ENCODE measurements at regions not wholly inside any gene's neighbourhood (a gene's known extent, or its start where the extent isn't known, plus 50 kb on each side); places are given as distances from the start of the nearest gene placed in this dataset.

- DNase-seq = no peak
Measured at GRCh38 chr10:28812384-28813372, 135.4 kb downstream of the BAMBI start.

DNA sequence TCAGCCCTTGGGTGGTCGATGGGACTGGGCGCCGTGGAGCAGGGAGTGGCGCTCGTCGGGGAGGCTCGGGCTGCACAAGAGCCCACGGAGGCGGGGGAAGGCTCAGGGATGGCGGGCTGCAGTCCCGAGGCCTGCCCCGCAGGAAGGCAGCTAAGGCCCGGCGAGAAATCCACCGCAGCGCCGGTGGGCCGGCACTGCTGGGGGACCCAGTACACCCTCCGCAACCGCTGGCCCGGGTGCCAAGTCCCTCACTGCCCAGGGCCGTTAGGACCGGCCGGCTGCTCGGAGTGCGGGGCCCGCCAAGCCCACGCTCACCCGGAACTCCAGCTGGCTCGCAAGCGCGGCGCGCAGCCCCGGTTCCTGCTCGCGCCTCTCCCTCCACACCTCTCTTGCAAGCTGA, 138.4 kb downstream of the BAMBI start:
- DNase-seq = no peak

DNA sequence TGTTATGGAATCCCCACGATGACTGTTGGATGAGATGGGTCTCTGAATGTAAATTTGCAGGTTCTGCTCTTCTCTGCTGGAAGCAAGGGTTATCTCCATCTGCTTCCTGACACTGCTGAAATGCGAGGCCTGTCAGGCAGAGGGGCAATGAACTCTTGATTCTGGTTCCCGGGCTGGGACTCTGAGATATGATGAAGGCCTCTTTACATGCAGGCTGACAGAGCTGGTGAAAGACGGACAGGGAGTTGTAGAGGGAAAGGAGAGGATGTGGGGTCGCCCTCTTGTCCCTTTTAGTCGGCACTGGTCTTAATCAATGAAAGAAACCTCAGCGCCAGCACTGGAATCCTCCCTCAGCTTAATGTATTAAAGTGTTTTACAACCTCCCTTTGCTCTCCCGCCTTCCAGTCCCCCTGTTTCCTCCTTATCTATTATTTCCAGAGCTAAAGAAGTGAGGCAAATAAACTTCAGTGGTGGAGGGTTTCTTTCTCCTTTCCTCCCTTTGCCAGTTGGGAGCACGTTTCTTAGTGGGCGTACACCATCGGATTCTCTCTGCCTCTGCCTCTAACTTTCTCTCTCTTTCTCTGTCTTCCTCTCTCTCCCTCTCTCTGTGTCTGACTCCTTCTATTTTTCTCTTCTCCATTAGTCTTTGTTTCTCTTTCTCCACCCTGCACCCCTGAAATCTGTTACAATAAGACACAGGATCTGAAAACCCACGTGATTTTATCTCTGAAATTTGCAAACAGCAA, 145.6 kb downstream of the BAMBI start:
- no peak for DNase-seq

DNA sequence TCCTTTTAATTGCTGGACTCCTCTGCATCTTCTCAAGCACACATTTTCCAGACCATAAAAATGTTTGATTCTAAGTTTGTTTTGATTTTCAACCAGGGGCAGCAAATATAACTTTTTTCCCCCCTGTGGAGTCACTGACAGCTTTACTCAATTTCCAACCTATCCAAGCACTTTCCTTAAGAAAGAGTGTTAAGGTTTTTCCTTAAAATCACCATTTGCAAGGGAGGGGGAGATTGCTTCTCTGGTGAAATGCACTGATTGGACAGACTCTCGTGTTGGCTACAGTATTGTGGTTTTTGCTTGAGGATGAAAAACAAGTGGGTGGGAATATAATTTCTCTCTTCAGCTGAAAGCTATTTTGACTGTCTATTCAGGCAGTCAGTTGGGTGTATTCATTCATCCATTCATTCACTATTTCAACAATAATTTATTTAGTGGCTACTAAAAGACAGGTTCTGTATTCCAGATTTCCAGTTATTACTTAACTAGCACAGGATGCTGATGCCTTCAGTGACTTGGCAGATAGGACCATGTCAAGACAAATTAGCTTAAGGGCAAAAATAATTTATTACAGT, 146.3 kb downstream of the BAMBI start:
- DNase-seq = no peak

DNA sequence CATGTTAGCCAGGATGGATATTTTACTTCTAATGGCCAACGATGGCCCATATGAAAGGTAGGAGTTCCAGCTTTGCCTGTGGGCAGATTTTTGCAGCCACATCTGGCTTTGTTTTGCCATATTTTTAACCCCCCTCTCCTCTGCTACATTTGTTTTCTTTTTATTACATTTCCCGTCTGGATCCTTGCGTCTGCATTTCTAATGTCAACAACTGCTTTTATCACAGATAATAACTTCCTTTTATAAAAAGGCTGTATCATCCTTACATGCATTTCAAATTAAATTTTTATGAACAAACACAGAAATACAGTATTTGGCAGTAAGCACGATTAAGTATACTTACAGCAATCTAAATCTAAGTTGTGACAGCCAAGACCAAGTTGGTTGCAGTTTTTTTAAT, 156.0 kb downstream of the BAMBI start:
- no peak for DNase-seq

DNA sequence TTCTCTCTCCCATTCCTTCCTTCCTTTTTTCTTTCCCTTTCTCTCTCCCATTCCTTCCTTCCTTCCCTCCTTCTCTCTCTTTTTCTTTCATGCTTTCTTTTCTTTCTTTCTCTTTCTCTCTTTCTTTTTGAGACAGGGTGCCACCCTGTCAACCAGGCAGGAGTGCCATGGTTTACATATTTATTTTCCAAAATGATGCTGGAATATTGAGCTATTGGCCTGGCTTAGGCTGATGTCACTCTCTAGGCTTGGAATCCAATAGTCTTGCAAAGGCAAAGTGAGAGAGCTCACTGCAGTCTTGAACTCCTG, 159.1 kb downstream of the BAMBI start:
- DNase-seq = no peak

DNA sequence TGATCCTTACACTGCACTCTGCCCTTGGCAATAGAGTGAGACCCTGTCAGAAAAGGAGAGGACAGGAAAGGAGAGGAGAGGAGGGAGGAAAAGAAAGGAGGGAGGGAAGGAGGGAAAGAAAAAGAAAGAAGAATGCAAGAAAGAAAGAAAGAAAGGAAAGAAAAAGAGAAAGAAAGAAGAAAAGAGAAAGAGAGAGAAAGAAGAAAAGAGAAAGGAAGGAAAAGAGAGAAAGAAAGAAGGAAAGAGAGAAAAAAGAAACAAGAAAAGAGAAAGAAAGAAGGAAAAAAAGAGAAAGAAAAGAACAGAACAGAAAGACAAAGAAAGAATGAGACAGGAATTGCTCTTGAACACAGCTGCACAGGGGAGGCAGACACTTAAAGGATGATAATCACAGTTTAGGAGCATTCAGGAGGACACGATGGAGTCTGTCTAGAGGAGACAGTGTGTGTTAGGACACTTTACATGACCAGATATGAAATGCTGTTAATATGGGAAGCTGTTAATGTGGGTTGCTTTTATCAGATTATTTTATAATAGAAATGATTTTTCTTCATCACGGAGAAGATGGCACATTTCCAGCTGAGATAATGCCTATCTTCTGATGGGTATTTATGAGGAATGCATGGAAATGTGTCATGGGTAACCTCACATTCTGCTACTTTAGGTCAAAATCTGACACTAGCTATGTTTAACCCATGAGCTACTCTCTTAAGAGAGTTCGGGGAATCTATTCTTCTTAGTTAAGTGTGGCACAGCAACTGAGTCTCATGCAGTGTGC, 160.5 kb downstream of the BAMBI start:
- DNase-seq = no peak

- no peak for DNase-seq
Measured at GRCh38 chr10:28838908-28839307, 161.6 kb downstream of the BAMBI start.

- DNase-seq = no peak
Measured at GRCh38 chr10:28839600-28840007, 162.3 kb downstream of the BAMBI start.

GRCh38 chr10:28840202-28840601, 162.9 kb downstream of the BAMBI start:
- DNase-seq = no peak

- no peak for DNase-seq
Measured at GRCh38 chr10:28840971-28841370, 163.7 kb downstream of the BAMBI start.

DNA sequence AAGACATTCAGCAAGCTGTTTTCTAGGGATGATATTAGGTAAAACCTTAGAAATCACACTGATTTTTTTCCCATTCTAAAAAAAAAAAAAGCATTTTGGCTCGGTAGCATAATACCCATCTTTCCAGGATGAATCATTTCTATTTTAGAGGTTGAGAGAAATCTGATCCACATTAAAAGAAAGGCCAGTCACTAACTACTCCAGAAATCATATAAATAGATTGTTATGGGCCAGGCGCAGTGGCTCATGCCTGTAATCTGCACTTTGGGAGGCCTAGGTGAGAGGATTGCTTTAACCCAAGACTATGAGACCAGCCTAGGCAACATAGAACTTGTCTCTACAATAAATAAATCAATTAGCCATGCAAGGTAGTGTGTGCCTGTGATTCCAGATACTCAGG, 164.3 kb downstream of the BAMBI start:
- DNase-seq = no peak

DNA sequence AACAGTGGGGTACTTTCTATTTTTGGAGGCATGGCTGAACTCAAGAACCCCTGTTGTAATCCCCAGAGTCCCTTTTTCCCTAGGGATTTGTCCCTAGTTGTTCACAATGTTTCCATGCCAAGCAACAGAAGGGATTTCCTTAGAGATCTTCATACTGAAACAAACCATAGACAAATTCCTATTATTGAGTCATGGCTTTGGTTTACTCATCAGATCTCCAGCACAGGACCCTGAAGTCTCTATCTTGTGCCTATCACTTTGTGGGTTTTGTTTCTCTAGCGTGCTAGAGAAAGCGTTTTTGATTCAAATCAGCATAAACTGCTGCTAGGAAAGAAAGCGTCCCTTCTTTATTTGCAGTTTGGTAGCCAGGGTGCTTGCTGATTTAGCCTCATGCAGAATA, 165.0 kb downstream of the BAMBI start:
- DNase-seq = no peak

DNA sequence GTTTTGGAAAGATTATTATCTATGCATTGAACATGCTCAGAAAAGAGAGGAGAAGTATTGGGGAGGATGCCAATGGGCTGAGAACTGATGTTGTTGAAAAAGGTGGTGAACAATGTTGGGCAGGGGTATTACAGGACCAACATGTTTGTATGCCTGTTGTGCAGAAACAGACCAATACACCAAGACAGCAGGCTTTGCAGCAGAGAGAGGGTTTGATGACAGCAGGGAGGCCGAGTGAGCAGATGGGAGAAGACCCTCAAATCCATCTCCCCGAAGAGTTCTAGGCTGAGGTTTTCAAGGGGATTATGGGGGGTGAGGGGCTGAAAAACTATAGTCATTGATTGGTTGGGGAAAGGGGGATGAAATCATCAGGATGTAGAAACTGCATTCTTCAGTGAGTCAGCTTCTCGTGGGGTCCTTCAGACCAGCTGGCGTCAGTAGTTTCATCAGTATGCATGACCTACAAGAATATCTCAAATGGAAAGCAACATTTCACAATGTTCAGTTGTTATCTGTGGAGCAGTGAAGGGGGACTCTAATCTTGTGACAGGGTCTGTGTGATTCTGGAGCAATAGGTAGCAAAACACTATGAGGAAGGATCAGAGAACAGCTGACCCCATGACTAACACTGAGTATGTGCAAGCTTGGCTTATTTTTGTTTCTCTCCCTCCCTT, 167.8 kb downstream of the BAMBI start:
- no peak for DNase-seq

- DNase-seq = no peak
Measured at GRCh38 chr10:28849309-28849708, 172.0 kb downstream of the BAMBI start.

DNA sequence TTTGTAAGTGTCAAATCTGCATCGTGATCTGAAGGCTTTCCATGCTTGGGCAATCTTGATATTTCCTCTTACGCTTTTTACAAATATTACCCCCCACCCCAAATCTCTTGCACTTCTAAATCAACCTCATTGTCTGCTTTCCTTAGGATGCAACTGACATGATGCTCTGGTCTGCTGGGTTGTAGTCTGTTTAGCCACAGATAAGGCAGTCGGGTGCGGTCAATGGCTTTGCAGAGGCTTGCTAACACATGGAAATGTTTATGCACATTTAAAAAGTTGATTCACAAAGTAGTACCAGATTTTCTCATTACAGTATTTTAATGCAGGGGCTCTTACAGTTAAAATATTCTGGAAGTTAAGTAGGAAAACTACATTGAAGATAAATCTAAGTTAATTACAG, 172.5 kb downstream of the BAMBI start:
- no peak for DNase-seq

DNA sequence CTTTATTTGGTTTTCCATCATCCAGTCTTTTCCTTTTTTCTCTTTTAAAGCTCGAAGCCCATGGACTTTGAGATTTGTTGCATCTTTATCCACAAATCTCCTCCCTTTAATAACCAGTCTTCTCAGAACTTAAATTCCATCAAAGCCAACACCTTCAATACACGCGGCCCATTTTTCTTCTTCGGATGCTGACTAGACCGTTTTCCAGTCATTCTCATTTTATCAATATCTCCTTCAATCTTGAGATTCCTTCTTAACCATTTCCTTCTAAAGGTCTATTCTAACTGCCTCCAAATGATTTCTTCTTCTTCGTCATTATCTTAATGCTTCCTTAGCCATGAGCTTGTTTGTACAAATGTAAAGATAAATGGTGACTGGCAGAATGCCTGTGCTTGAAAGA, 173.5 kb downstream of the BAMBI start:
- DNase-seq = no peak

DNA sequence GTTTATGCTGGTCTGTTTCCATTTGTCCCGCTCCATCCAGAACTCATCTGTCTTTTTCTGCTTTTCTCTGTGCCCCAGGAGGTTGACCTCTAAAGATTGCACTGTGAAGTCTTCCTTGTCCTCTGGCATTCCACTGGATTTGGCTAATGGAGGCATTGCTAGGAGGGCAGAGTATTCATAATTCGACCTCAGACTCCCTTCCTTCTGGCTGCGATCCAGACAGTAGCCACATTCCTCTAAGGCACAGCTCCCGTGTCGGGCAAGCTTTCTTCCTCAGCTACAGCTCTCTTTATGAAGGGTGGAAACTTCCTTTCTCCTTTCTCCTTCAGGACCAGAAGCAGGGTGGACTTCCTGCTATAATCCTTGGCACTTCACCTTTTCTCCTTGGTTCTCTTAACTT, 175.9 kb downstream of the BAMBI start:
- DNase-seq = no peak

DNA sequence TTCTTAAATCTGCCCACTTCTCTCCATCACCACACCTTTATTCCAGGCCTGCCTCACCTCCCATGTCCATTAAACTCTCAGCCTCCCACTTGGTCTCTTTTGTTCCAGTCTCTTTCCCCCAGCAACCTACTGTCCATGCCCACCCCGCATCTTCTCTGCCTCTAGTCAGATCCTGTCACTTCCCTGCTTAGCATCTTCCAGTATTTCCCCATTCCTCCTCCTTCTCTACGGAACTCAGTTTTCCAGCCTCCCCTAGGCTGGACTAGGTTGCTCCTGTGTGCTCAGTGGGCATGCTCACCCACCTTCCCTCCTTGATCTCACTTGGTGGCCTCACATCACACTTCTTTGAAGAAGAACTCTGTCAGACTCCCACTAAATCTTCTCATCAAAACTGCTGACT, 179.8 kb downstream of the BAMBI start:
- no peak for DNase-seq

GRCh38 chr10:28858646-28859045, 181.3 kb downstream of the BAMBI start:
- no peak for DNase-seq

- DNase-seq = no peak
Measured at GRCh38 chr10:28859791-28860190, 182.5 kb downstream of the BAMBI start.

GRCh38 chr10:28862219-28862618, 184.9 kb downstream of the BAMBI start:
- DNase-seq = no peak

Measured in activated CD4-positive, alpha-beta T cell treated with anti-CD3 and anti-CD28 coated beads, Interleukin-2, amount 50 U/mL, for 48 hours (primary cell).